ENCODE measurements at regions not wholly inside any gene's neighbourhood (a gene's known extent, or its start where the extent isn't known, plus 50 kb on each side); places are given as distances from the start of the nearest gene placed in this dataset.

GRCh38 chr5:6180231-6180872 is 198.0 kb downstream of the MED10 start:
- TF ChIP-seq CTCF (IDR thresholded peaks at IDR 0.05; ENCODE audit: low read length) (no peak), EZH2 (optimal IDR thresholded peaks at IDR 0.05; ENCODE audit: low read depth, low read length) (no peak), EZH2phosphoT487 (IDR thresholded peaks at IDR 0.05; ENCODE audit: low read length) (no peak)

Data from MM.1S (cell line).